ENCODE measurements at regions not wholly inside any gene's neighbourhood (a gene's known extent, or its start where the extent isn't known, plus 50 kb on each side); places are given as distances from the start of the nearest gene placed in this dataset.

DNA sequence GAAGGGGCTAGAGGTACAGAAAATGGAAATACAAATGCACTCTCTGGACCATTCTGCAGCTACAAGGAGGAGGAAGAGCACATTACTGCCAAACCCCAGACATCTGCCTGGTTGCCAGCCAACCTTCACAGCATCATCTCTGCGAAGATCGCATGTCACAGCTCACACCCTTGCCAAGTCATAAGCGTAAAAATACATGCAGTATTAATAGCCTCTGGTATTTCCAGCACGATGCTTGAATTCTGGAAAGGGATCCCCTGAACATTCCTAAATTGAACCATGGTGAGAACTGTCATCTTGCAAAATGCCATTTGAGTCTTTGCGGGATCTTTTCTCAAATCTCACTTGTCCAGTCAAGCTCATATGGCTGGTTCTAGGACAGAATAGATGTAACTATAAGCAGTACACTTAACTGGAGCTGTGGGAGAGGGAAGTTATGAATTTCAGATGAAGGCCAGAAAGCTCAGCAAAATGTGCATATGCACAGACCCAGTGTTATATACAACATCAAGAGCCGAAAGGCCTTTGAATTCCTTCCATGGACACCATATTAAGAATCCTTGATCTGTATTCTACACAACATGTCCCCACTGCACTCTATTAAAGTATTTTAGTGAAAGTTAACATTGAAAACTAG, 211.6 kb downstream of the DUSP6 start:
- in situ Hi-C loops (cut with HindIII; ENCODE audit: low pct_unique_long_range_greater_than_20kb, low sequenced_read_pairs): no loop called here
- DNase-seq (ENCODE audit: low read depth): no peak

DNA sequence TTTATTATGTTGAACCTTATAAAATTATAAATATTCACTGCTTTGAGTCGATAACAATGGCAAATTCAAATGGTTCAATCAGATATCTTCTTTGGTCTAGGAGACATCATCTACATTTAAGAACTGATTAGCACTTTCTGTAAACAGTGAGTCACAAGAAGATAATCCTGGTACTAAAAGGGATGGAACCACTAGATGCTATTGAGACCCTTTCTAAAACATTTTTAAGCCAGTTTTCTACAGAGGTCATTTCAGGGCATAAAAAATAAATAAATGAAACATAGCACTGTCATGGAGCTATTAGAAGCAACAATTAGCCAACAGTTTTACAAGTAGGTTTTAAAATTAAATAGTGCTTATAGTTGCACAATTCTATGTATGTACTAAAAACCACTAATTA, 212.2 kb downstream of the DUSP6 start:
- no peak for DNase-seq (ENCODE audit: low read depth)
- in situ Hi-C loops (cut with HindIII; ENCODE audit: low pct_unique_long_range_greater_than_20kb, low sequenced_read_pairs): no loop called here

DNA sequence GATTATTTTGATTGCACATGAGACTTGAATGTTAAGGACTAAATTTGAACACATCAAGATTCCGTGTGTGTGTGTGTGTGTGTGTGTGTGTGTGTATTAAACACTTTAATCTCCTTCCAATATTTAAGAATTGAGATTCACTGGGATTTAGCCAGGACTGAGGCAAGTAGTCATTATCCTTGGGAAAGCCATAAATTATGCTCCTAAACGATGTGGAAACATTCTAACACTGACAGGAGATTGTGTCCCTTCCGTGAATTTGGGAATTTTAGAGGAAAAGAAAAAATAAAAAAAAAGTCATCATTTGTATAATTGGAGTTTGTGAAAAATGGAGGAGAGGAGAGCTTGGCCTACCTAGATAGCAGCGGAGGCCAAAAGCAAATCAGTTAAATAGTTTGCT, 212.9 kb downstream of the DUSP6 start:
- in situ Hi-C loops (cut with HindIII; ENCODE audit: low pct_unique_long_range_greater_than_20kb, low sequenced_read_pairs): no loop called here
- DNase-seq (ENCODE audit: low read depth): no peak

DNA sequence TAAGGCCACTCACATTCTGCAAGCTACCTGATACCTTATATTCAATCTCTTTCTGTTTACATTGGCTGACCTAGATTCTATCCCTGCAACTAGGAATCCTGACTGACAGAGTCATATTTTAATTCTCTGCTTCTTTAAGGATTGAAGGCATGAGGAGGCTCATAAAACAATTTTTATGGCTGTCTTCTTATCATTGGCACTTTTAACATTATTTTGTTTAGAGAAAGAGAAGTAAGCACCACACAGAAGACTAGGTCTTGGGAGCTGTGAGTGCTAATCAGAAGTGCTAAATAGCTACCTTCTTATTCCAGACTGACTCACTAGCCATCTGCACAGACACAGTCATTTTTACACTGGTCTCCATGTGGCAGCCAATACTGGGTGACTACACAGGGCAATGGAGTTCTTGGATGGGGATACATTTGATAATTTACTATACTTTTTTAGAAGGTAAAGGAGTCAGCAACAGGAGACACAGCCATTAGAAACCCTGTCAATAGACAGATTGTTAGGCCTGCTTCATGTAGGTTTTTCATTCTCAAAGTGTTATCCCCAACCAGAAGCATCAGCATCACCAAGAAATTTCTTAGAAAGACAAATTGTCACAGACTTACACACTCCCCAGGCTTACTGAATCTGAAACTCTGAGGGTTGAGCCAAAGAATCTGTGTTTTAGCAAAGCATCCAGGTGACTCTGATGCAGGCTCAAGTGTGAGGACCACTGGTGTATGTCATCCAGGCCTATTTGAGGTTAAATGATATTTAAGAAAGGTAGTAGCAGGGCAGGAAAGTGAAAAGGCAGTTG, 214.1 kb downstream of the DUSP6 start:
- DNase-seq (ENCODE audit: low read depth): no peak
- in situ Hi-C loops (cut with HindIII; ENCODE audit: low pct_unique_long_range_greater_than_20kb, low sequenced_read_pairs): no loop called here

DNA sequence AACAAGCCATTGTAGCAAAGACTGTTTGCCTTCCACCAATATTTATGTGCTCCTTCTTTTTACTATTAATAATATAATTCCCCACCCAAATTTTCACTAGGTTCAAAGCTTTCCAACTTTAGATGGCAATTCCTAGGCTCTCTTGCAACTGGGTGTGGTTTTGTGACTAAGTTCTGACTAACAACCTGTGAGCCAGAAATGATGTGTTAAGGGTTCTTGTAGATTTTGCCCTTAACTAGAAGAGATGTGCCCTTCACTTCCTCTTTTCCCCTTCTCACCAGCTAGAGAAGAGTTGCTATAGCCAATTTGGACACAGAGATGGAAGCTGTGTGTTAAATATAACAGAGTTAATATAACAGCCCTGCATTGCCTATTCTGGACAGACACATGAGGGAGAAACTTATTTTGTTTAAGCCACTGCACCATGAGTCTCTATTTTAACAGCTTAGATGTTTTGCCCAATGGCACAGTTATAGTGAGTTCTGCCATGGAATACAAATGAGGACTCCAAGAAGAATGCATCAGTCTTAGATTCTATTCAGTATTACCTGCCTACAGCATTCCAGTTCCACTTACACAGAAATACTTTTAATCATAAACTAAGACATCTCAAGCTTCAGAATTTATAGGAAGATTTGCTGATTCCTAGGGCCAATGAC, 216.2 kb downstream of the DUSP6 start:
- in situ Hi-C loops (cut with HindIII; ENCODE audit: low pct_unique_long_range_greater_than_20kb, low sequenced_read_pairs): no loop called here
- no peak for DNase-seq (ENCODE audit: low read depth)

DNA sequence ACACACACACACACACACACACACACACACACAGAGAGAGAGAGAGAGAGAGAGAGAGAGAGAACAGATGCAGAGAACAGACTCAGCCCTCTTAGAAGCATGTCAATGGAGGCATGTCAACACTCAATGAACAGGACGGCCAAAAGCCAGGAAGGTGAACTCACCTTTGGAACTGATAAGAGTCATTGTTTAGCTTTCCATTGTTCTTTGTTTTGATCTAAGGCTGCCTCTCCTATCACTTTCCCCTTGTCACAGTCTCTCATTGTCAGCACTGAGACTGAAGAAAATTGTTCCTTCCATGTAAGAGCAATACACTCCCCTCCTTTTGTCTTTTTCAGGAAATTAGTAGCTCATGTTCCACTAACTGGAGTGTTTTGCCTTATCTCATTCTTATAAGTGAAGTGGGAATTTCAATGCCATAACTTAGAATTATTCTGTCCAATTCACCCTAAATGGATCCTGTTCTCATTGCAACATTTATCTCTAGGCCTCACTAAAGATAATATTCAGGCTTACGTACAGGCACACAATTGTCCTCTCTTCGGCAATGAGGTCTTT, 218.0 kb downstream of the DUSP6 start:
- in situ Hi-C loops (cut with HindIII; ENCODE audit: low pct_unique_long_range_greater_than_20kb, low sequenced_read_pairs): no loop called here
- no peak for DNase-seq (ENCODE audit: low read depth)

DNA sequence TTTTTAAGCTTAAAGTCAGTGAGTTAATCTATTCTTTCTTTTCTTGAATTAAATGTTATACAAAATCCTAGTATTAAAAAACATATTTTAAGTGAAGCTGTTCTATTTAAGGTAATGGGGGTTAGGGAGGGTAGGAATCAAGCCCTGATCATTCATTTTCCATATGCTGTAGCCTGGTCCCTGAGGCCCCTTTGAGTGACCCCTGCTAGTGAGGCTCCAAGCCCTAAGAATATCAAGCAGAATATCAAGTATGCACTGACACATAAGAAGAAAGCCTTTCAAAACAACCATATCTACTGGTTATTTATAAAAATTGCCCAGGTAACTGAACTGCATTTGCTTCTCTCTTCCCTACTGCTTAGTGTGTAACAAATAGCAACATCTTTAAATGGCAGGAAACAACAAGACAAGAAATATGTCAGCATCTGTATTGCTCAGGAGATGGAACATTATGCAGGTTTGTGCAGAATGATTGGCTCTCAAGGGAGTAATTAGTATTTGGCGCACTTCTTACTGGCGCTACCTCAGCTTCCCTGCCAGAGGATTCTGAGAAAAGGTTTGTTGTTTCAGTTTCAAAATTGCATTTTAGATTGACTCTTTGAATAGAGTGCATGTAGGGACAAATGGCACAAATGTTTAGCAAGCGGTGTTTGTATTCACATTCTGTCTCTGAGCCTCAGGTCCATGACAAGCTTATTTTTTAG, 223.0 kb downstream of the DUSP6 start:
- in situ Hi-C loops (cut with HindIII; ENCODE audit: low pct_unique_long_range_greater_than_20kb, low sequenced_read_pairs): no loop called here
- DNase-seq (ENCODE audit: low read depth): no peak

DNA sequence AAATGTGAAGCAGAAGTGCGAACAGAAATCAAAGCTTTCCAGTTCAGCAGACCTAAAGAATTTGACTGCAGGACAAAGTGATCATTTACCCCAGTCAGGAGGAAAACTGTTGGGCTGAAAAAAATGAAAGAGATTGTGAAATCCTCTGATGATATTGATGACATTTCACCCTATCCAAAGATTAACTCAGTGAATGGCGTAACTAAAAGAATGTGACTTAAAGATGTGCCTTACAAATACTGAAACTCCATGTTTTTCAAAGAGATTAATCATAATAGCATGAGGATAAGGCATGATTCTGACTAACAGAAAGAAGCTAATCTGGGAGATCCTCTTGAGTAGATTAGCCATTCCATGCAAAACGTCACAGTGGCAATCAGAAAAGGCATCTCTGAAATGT, 225.6 kb downstream of the DUSP6 start:
- peak; percentile 2 for DNase-seq (ENCODE audit: low read depth)
- in situ Hi-C loops (cut with HindIII; ENCODE audit: low pct_unique_long_range_greater_than_20kb, low sequenced_read_pairs): no loop called here

DNA sequence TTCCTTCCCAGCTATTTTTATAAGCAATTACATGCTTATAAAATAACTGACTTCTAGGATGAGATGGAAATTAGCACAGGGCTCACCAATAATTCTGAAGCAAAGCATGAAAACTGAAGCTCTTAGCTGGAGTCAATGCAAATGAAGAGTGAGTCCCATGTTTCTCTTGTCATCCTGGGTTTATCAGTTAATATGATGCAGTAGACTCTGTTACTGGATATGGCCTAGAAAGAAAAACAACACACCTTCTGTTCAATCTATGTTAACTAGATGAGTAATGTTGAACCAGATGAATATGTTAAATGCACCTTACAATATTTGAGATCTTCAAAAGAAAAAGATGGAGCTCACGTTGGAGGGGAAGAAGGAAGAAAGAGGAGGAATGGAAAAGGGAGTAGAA, 229.4 kb downstream of the DUSP6 start:
- in situ Hi-C loops (cut with HindIII; ENCODE audit: low pct_unique_long_range_greater_than_20kb, low sequenced_read_pairs): no loop called here
- DNase-seq (ENCODE audit: low read depth): no peak

DNA sequence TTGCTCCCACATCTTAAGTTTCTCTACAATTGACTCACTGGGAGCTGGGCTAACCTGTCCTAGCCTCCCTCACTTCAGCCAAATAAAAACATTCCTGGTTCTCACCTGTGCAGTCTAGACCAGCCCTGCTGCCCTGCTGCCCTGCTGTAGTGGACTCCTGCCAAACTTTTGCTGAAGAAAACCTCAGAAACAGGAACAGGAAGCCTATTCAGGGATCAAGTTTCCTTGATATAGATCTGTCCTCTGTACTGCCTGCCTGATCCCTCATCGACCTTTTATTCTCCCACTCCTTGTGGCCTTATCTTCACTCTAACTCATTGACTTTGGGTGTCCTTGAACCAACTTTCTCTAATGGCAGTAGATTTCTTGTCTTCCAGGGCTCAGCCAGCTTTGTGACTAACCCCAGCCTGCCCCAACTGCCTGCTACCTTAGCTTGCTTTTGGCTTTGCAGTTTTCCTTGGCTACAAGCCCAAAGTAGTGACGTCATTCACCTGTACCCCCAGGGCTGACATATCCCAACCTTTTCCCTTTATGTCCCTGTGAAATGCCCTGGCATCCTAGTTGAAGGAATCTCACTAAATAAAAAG, 234.8 kb downstream of the DUSP6 start:
- in situ Hi-C loops (cut with HindIII; ENCODE audit: low pct_unique_long_range_greater_than_20kb, low sequenced_read_pairs): no loop called here
- DNase-seq (ENCODE audit: low read depth): no peak

DNA sequence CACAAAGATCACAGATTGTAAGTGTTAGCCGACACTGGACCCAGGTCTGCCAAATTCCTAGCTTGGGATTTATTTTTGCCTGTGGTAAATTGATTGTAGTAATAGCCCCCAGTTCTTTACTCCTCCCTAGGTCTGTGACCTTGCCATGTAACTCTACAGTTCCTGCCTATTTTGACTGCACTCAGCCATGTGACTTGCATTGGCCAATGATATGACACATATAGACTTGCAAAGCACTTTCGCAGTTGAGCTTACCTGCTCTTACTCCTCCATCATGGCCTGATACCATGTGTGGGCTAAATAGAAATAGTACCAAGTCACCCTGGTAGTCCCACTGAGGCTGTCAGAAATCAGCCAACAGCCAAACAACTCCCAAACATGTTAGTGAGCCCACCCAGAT, 240.3 kb downstream of the DUSP6 start:
- no peak for DNase-seq (ENCODE audit: low read depth)
- in situ Hi-C loops (cut with HindIII; ENCODE audit: low pct_unique_long_range_greater_than_20kb, low sequenced_read_pairs): no loop called here

DNA sequence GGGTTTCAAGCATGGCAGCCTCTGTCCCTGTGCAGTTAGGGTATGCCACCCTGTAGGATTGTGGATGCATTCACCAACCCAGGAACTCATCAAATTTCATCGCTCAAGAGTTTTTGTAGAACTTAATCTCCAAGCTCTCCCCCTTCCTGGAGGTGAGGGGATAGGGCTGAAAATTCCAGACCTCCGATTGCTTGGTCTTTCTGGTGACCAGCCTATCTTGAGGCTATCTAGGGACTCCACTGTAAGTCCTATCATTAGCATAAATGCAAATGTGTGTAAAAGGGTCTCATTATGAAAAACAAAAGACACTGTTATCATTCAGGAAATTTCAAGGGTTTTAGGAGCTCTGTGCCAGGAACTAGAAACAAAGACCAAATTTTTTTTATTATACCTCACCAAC, 244.0 kb downstream of the DUSP6 start:
- in situ Hi-C loops (cut with HindIII; ENCODE audit: low pct_unique_long_range_greater_than_20kb, low sequenced_read_pairs): no loop called here
- DNase-seq (ENCODE audit: low read depth): no peak

DNA sequence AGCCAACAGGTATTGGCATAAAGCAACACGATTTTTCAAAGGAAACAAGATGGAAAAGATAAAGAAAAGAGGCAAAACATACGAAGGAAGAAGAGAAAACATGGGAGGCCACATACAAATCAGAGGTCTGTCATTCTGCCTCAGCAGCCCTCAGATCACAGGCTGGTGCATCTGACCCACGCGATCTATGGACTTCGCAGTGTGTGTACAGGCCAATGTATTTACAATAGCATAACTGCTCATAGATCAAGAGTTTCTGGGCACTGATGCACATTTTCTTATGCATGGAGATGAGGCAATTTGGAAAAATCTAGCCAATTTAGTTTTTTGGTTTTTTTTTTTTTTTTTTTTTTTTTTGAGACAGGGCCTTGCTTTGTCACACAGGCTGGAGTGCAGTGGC, 245.4 kb downstream of the DUSP6 start:
- no peak for DNase-seq (ENCODE audit: low read depth)
- in situ Hi-C loops (cut with HindIII; ENCODE audit: low pct_unique_long_range_greater_than_20kb, low sequenced_read_pairs): no loop called here

DNA sequence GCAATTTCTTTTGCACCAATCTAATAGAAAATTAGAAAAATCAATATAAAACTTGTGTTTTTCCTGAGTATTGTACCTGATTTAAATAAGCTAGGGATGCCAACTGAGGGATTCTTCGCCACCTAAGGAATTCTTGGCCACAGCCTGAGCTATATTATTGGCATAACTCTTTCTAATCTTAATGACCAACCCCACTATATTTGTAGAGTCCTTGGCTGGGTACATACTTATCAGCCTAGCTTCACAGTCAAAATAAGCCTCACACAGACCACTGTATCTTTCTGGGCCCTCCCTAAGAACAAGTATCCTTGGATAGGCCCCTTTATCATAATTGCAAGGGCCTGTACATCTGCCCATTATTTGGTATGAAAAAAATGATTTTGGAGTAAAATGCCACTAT, 247.1 kb downstream of the DUSP6 start:
- DNase-seq (ENCODE audit: low read depth): no peak
- in situ Hi-C loops (cut with HindIII; ENCODE audit: low pct_unique_long_range_greater_than_20kb, low sequenced_read_pairs): no loop called here

DNA sequence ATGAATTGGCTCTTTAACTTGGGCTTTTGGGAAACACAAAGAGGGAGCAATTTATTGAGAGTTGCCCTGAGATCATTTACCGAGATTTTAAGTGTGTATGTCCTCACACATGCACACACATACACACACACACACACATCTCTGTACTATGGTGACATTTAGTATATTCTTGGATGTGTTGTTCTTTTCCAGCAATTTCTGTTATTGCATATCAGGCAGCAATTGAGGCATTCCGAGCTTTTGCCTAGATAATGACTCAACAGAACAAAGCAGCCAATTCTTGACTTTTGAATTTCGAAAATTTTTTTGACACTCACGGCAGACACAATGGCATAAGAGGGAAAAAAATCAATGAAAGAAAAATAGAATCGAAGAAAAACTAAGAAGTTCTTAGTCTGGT, 248.5 kb downstream of the DUSP6 start:
- DNase-seq (ENCODE audit: low read depth): no peak
- in situ Hi-C loops (cut with HindIII; ENCODE audit: low pct_unique_long_range_greater_than_20kb, low sequenced_read_pairs): no loop called here

DNA sequence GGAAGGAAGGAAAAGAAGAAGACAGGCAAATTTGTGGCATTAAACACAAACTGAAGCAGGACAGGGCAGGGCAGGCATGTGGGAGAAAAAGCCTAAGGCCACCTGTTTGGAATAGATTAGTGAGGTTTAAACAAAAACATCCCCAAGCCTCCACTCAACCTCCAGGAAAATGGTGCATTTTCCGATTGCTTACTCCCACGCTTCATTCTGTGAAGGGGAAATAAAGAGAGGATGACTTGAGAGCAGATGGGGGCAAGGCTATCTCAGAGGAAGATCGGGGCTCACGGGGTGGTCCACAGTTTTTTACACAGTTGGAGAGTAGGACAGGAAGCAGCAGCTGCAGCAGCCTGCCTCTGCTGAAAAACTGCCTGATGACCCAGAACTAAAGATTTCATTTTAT, 250.9 kb downstream of the DUSP6 start:
- in situ Hi-C loops (cut with HindIII; ENCODE audit: low pct_unique_long_range_greater_than_20kb, low sequenced_read_pairs): no loop called here
- DNase-seq (ENCODE audit: low read depth): no peak

DNA sequence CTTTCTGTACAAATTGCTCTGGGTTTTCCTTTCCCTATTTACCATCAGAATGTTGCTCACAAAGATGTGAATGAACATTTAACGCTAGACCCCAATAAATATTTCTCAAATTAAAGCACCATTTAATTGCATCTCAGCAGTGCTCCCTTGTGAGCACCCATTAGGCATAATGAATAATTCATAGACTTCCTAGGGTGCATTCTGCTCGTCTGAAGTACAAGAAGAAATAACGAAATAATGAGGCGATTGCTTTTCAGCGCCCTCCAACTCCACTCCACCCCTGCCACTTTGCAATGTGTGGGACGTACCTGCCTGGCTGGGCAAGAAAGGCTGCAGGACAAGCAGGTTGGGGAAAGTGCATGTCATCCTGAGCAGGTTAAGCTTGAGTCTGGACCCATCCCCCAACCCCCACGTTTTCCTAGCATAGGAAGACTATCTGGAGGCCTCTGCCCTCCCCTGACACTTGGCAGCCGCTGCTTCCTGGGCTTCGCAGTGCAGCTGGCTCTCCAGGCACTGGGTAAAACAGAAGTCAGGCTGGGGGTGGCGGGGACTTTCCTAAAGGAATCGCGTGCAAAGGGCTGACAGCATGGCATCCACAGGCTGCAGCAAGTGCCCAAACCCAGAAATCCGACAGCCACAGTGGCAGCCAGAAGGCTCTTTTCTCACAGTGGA, 253.7 kb downstream of the DUSP6 start:
- in situ Hi-C loops (cut with HindIII; ENCODE audit: low pct_unique_long_range_greater_than_20kb, low sequenced_read_pairs): no loop called here
- DNase-seq (ENCODE audit: low read depth): no peak

DNA sequence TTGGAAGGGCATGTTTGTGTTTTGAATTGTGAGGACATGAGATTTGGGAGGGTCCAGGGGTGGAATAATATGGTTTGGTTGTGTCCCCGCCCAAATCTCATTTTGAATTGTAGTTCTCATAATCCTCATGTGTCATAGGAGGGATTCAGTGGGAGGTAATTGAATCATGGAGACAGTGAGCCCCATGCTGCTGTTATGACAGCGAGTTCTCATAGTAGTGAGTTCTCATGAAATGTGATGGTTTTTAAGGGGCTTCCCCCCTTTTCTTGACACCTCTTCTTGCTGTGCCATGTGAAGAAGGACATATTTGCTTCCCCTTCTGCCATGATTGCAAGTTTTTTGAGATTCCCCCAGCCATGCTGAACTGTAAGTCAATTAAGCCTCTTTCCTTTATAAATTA, 260.0 kb downstream of the DUSP6 start:
- in situ Hi-C loops (cut with HindIII; ENCODE audit: low pct_unique_long_range_greater_than_20kb, low sequenced_read_pairs): no loop called here
- DNase-seq (ENCODE audit: low read depth): no peak
